HL-60 (cell line): ENCODE measurements at regions not wholly inside any gene's neighbourhood (a gene's known extent, or its start where the extent isn't known, plus 50 kb on each side); places are given as distances from the start of the nearest gene placed in this dataset.

Source experiments
- POLR2AphosphoS5 ChIP-seq: IDR thresholded peaks from 2 replicates; pipeline ENCODE4 v1.6.1; 2012; ENCODE audit warnings: low read depth
- REST ChIP-seq: IDR thresholded peaks from 2 replicates; pipeline ENCODE4 v1.6.1; 2012; ENCODE audit warnings: low read depth; ENCODE audit not compliant: insufficient replicate concordance

- TF ChIP-seq POLR2AphosphoS5: no peak
- TF ChIP-seq REST: no peak
Observed at GRCh38 chr4:110949542-110949941, 326.7 kb upstream of the PITX2 start.
